Activated CD8-positive, alpha-beta T cell treated with anti-CD3 and anti-CD28 coated beads for 36 hours (primary cell): ENCODE measurements at regions not wholly inside any gene's neighbourhood (a gene's known extent, or its start where the extent isn't known, plus 50 kb on each side); places are given as distances from the start of the nearest gene placed in this dataset.

Experiments used
- ATAC-seq: fragments of 200-7000 bp; cut with Tn5 transposase; one replicate; pipeline ENCODE4 v1.10.0; 2021; ENCODE audit warnings: mild to moderate bottlenecking, moderate library complexity
- CTCF ChIA-PET: fragments of 350-600 bp; sonication (Branson Sonifier 250); formaldehyde crosslinking; loops from one replicate; lab custom pipeline; 2021; ENCODE audit warnings: antibody characterized with exemption; lab: Charles Lee
- POLR2A ChIA-PET: fragments of 350-600 bp; sonication (Branson Sonifier 250); formaldehyde crosslinking; loops from one replicate; lab custom pipeline; 2021; ENCODE audit warnings: antibody characterized with exemption; lab: Charles Lee
- DNase-seq: peaks from one replicate; pipeline ENCODE4 v3.0.0-alpha.2; 2020
- H3K27ac Mint-ChIP-seq: one replicate; pipeline ENCODE4 v1.8.0; 2021; ENCODE audit warnings: mild to moderate bottlenecking, mixed read lengths
- H3K27me3 Mint-ChIP-seq: one replicate; pipeline ENCODE4 v1.8.0; 2021; ENCODE audit warnings: mixed read lengths
- H3K36me3 Mint-ChIP-seq: one replicate; pipeline ENCODE4 v1.8.0; 2021; ENCODE audit warnings: low read depth, mixed read lengths
- H3K4me1 Mint-ChIP-seq: one replicate; pipeline ENCODE4 v1.8.0; 2021; ENCODE audit warnings: low read depth, mixed read lengths
- H3K4me3 Mint-ChIP-seq: one replicate; pipeline ENCODE4 v1.8.0; 2021; ENCODE audit warnings: mild to moderate bottlenecking, moderate library complexity, mixed read lengths
- H3K9me3 Mint-ChIP-seq: one replicate; pipeline ENCODE4 v1.8.0; 2021; ENCODE audit warnings: mixed read lengths
- intact Hi-C: fragments of 100-400 bp; cut with micrococcal nuclease; formaldehyde crosslinking; loops from one replicate; pipeline ENCODE4 v1.10.0; 2022
- TF ChIP-seq, protein P1 (sequence below): fragments of 200-600 bp; IDR thresholded peaks from one replicate; pipeline ENCODE4 v1.8.0; 2022; ENCODE audit warnings: antibody characterized with exemption, mild to moderate bottlenecking

DNA sequence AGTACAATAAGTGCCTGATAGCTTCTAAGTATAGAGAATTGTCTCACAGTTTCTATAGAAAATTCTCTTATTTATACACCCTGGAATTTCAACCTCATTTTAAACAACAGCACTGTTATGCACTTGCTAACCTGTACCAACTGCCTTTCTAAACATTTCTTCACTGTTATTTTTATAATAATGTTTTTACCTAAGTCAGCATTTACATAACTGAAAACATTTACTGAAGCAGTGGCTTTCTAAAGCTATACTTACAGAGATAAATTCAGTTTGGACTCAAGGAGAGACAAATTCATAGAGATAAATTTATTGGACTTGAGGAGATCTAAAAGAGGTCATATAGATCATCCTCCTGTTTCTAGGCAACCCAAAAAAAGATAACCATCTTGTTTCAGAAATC is 686.6 kb upstream of the FAT3 start:
- intact Hi-C loops, result no loop called here
- Mint-ChIP-seq H3K27me3 (no peaks in the 10 kb centered on the region), H3K4me1 (no peaks in the 10 kb centered on the region), H3K9me3 (peaks cover 6% of the 10 kb centered on the region), H3K4me3 (no peak overlapping the region), H3K27ac (no peak overlapping the region), H3K36me3 (no peaks in the 10 kb centered on the region)
- ChIA-PET CTCF (no interaction called here), POLR2A (no interaction called here)
- TF ChIP-seq, protein P1, sequence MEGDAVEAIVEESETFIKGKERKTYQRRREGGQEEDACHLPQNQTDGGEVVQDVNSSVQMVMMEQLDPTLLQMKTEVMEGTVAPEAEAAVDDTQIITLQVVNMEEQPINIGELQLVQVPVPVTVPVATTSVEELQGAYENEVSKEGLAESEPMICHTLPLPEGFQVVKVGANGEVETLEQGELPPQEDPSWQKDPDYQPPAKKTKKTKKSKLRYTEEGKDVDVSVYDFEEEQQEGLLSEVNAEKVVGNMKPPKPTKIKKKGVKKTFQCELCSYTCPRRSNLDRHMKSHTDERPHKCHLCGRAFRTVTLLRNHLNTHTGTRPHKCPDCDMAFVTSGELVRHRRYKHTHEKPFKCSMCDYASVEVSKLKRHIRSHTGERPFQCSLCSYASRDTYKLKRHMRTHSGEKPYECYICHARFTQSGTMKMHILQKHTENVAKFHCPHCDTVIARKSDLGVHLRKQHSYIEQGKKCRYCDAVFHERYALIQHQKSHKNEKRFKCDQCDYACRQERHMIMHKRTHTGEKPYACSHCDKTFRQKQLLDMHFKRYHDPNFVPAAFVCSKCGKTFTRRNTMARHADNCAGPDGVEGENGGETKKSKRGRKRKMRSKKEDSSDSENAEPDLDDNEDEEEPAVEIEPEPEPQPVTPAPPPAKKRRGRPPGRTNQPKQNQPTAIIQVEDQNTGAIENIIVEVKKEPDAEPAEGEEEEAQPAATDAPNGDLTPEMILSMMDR, result no peak
- DNase-seq (no peak), ATAC-seq (no peak)

DNA sequence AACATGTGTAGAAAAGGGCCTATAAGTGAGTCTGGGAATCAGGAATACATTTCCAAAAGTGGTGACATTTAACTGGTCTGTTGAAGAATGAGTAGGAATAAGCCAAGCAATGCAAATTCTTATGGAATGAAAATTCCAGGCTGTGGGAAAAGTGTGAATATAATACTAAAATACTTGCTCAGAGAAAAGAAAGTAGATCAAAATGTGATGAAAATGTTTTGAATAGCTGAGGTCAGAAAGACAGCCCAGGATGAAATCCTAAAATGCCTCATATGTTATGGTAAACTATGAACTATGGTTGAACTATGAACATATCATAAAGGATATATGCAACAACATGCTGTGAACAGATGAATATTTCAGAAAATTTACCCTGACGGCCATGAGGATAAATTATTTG is 688.3 kb upstream of the FAT3 start:
- Mint-ChIP-seq H3K27ac (no peak overlapping the region), H3K4me3 (no peak overlapping the region), H3K4me1 (no peaks in the 10 kb centered on the region), H3K27me3 (no peaks in the 10 kb centered on the region), H3K9me3 (peaks cover 6% of the 10 kb centered on the region), H3K36me3 (no peaks in the 10 kb centered on the region)
- POLR2A ChIA-PET, result no interaction called here
- TF ChIP-seq, protein P1, result no peak
- intact Hi-C loops, result no loop called here
- CTCF ChIA-PET, result no interaction called here
- DNase-seq (no peak), ATAC-seq (no peak)

DNA sequence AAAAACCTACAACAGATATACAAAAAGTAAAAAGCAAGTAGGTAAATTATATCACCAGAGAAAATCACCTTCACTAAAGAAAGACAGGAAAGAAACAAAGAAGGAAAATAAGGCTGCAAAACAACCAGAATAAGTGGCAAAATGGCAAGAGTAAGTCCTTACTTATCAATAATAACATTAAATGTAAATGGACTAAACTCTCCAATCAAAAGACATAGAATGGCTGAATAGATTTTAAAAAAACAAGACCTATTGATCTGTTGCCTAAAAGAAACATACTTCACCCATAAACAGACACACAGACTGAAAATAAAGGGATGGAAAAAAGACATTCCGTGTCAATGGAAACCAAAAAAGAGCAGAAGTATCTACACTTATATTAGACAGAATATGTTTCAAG is 695.7 kb upstream of the FAT3 start:
- ChIA-PET POLR2A (no interaction called here), CTCF (no interaction called here)
- TF ChIP-seq, protein P1, result no peak
- no peak overlapping the region for H3K27ac Mint-ChIP-seq
- peaks cover 18% of the 10 kb centered on the region for H3K9me3 Mint-ChIP-seq
- no peak overlapping the region for H3K4me3 Mint-ChIP-seq
- no peaks in the 10 kb centered on the region for H3K36me3 Mint-ChIP-seq
- DNase-seq (no peak), ATAC-seq (no peak)
- H3K27me3 Mint-ChIP-seq, result no peaks in the 10 kb centered on the region
- intact Hi-C loops, result no loop called here
- no peaks in the 10 kb centered on the region for H3K4me1 Mint-ChIP-seq

DNA sequence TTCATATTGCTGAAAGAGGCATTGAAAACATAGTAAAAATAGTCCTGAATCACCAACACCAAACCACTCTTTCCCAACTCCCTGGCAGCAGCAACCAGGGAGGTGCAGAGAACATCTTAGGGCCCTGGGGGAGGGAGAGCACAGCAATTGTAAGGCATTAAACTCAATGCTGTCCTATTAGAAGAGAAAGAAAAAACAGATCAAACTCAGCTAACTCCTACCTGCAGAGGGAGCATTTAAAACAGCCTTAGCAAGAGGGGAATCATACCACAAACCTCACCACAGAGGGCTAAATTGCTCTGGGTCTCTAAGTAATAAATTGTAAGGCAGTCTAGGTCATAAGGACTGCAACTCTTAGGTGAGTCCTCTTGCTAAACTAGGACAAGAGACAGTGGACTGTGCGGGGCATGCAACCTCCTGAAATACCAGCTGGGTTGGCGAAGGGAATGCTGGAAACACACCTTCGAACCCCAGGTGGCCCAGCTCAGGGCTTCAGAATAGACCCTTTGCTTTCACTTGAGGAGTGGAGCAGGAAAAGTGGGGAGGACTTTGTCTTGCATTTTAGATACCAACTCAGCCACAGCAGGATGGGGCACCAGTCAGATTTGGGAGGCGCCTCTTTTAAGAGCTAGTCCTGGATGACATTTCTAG is 697.1 kb upstream of the FAT3 start:
- TF ChIP-seq, protein P1, result no peak
- POLR2A ChIA-PET, result interaction anchor here (1.0 kb wide), 1 partner anchor 12 kb away, joined by 3 read pairs; no protein-coding TSS in a partner anchor

DNA sequence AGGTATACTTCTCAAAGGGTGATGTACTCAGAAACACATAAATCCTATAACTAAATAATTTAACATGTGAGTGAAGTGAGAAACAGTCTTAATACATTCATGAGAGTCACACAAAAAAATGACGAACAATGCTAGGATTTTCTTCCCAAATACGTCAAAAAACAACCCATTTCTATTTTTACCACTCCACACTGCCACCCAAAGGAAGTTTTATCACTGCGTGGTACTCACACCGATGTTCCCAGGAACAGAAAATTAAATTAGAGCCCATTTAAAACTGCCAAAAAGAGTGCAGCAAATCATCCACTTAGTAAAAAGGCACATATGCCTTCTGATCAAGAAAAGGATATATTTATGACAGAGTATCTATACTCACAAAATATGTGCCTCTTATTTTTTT is 710.9 kb upstream of the FAT3 start:
- ATAC-seq, result no peak
- TF ChIP-seq, protein P1, result no peak
- H3K36me3 Mint-ChIP-seq, result no peaks in the 10 kb centered on the region
- H3K4me1 Mint-ChIP-seq, result no peaks in the 10 kb centered on the region
- no peaks in the 10 kb centered on the region for H3K27me3 Mint-ChIP-seq
- no peak for DNase-seq
- ChIA-PET CTCF (interaction anchor here (0.8 to 1.2 kb wide), 2 partner anchors 26 to 624 kb away, joined by 3 read pairs; no protein-coding TSS in a partner anchor), POLR2A (no interaction called here)
- no peak overlapping the region for H3K27ac Mint-ChIP-seq
- no peak overlapping the region for H3K4me3 Mint-ChIP-seq
- intact Hi-C loops, result no loop called here
- H3K9me3 Mint-ChIP-seq, result peaks cover 6% of the 10 kb centered on the region

More for the DNA sequence above, 697.1 kb upstream of the FAT3 start:
- Mint-ChIP-seq H3K4me1 (no peaks in the 10 kb centered on the region), H3K27me3 (no peaks in the 10 kb centered on the region), H3K4me3 (no peak overlapping the region), H3K9me3 (peaks cover 14% of the 10 kb centered on the region), H3K36me3 (no peaks in the 10 kb centered on the region), H3K27ac (no peak overlapping the region)
- no peak for ATAC-seq
- CTCF ChIA-PET, result no interaction called here
- DNase-seq, result no peak
- intact Hi-C loops, result no loop called here
